ENCODE measurements at regions not wholly inside any gene's neighbourhood (a gene's known extent, or its start where the extent isn't known, plus 50 kb on each side); places are given as distances from the start of the nearest gene placed in this dataset.

DNA sequence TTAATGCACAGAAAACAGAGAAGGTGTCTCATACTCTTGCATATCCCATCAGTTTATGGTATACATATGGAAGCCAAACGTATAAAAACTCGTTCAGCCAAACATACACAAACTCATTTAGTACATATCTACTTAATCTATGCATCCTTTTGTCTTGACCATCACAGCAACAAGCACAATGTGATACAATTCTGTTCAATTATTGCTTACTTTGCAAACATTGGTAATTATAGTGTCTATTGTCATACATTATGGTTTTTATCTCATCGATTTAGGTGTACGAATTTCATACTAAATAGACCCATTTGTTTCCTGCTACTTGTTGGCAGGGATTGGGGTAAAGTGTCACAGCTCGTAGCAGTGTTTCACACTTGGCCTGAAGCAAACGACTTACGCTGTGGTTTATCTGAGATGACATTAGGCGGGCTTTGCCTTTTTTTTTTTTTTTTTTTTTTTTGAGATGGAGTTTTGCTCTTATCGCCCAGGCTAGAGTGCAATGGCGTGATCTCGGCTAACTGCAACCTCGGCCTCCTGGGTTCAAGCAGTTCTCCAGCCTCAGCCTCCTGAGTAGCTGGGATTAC lies 425.9 kb upstream of the JARID2 start:
- no peaks in the 10 kb centered on the region for H3K36me3 ChIP-seq (ENCODE audit: control insufficient read depth, insufficient read depth, low read length)
- H3K4me1 ChIP-seq (ENCODE audit: control insufficient read depth, extremely low read depth, insufficient read depth, low read length), result peaks cover 2% of the 10 kb centered on the region
- H3K4me3 ChIP-seq (replicated peaks in 1 of 4; ENCODE audit: control extremely low read depth in 1 of 4, insufficient read depth in 1 of 4, low read depth in 3 of 4, low read length in 4 of 4), result no peak overlapping the region
- no peaks in the 10 kb centered on the region for H4K20me1 ChIP-seq (ENCODE audit: control insufficient read depth, extremely low read depth, insufficient read depth, low read length)
- H2AFZ ChIP-seq (ENCODE audit: low read length), result no peak overlapping the region
- TF ChIP-seq, protein P1, sequence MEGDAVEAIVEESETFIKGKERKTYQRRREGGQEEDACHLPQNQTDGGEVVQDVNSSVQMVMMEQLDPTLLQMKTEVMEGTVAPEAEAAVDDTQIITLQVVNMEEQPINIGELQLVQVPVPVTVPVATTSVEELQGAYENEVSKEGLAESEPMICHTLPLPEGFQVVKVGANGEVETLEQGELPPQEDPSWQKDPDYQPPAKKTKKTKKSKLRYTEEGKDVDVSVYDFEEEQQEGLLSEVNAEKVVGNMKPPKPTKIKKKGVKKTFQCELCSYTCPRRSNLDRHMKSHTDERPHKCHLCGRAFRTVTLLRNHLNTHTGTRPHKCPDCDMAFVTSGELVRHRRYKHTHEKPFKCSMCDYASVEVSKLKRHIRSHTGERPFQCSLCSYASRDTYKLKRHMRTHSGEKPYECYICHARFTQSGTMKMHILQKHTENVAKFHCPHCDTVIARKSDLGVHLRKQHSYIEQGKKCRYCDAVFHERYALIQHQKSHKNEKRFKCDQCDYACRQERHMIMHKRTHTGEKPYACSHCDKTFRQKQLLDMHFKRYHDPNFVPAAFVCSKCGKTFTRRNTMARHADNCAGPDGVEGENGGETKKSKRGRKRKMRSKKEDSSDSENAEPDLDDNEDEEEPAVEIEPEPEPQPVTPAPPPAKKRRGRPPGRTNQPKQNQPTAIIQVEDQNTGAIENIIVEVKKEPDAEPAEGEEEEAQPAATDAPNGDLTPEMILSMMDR (conservative IDR thresholded peaks at IDR 0.05 in 1 of 2, IDR thresholded peaks at IDR 0.05 in 1 of 2; ENCODE audit: low read depth in 1 of 2, low read length in 2 of 2), result no peak
- no peak for TF ChIP-seq EZH2 (IDR thresholded peaks at IDR 0.05; ENCODE audit: low read length, missing control alignments)
- no peaks in the 10 kb centered on the region for H3K79me2 ChIP-seq (ENCODE audit: control insufficient read depth, insufficient read depth, low read length)
- no peak for DNase-seq (ENCODE audit: low read depth in 2 of 2)
- no peaks in the 10 kb centered on the region for H3K27me3 ChIP-seq (ENCODE audit: control insufficient read depth, insufficient read depth, low read length)
- H3K9ac ChIP-seq (ENCODE audit: insufficient read depth, low read length), result no peak overlapping the region
- no peaks in the 10 kb centered on the region for H3K9me3 ChIP-seq (ENCODE audit: control insufficient read depth, insufficient read depth, low read depth, low read length)
- no peak overlapping the region for H3K4me2 ChIP-seq (ENCODE audit: extremely low read depth, insufficient read depth, low read length)
- no peak overlapping the region for H3K27ac ChIP-seq (ENCODE audit: insufficient read depth, low read length)

GRCh38 chr6:14822012-14822553 lies 423.8 kb upstream of the JARID2 start:
- Histone ChIP-seq H3K27me3 (ENCODE audit: control insufficient read depth, insufficient read depth, low read length) (no peaks in the 10 kb centered on the region), H2AFZ (ENCODE audit: low read length) (no peak overlapping the region), H3K4me2 (ENCODE audit: extremely low read depth, insufficient read depth, low read length) (no peak overlapping the region), H3K36me3 (ENCODE audit: control insufficient read depth, insufficient read depth, low read length) (no peaks in the 10 kb centered on the region), H3K79me2 (ENCODE audit: control insufficient read depth, insufficient read depth, low read length) (no peaks in the 10 kb centered on the region), H4K20me1 (ENCODE audit: control insufficient read depth, extremely low read depth, insufficient read depth, low read length) (no peaks in the 10 kb centered on the region), H3K9ac (ENCODE audit: insufficient read depth, low read length) (no peak overlapping the region), H3K4me1 (ENCODE audit: control insufficient read depth, extremely low read depth, insufficient read depth, low read length) (peaks cover 2% of the 10 kb centered on the region), H3K9me3 (ENCODE audit: control insufficient read depth, insufficient read depth, low read depth, low read length) (no peaks in the 10 kb centered on the region), H3K4me3 (replicated peaks in 1 of 4; ENCODE audit: control extremely low read depth in 1 of 4, insufficient read depth in 1 of 4, low read depth in 3 of 4, low read length in 4 of 4) (no peak overlapping the region), H3K27ac (ENCODE audit: insufficient read depth, low read length) (no peak overlapping the region)
- DNase-seq (ENCODE audit: low read depth in 2 of 2), result no peak
- TF ChIP-seq, protein P1 (conservative IDR thresholded peaks at IDR 0.05 in 1 of 2, IDR thresholded peaks at IDR 0.05 in 1 of 2; ENCODE audit: low read depth in 1 of 2, low read length in 2 of 2), result no peak

GRCh38 chr6:14822679-14823078 lies 423.2 kb upstream of the JARID2 start:
- H2AFZ ChIP-seq (ENCODE audit: low read length), result no peak overlapping the region
- DNase-seq (ENCODE audit: low read depth in 2 of 2), result peak; percentile 44 to 50
- H3K9me3 ChIP-seq (ENCODE audit: control insufficient read depth, insufficient read depth, low read depth, low read length), result no peaks in the 10 kb centered on the region
- no peak overlapping the region for H3K4me3 ChIP-seq (replicated peaks in 1 of 4; ENCODE audit: control extremely low read depth in 1 of 4, insufficient read depth in 1 of 4, low read depth in 3 of 4, low read length in 4 of 4)
- H3K9ac ChIP-seq (ENCODE audit: insufficient read depth, low read length), result no peak overlapping the region
- H4K20me1 ChIP-seq (ENCODE audit: control insufficient read depth, extremely low read depth, insufficient read depth, low read length), result no peaks in the 10 kb centered on the region
- H3K4me1 ChIP-seq (ENCODE audit: control insufficient read depth, extremely low read depth, insufficient read depth, low read length), result peaks cover 2% of the 10 kb centered on the region
- H3K36me3 ChIP-seq (ENCODE audit: control insufficient read depth, insufficient read depth, low read length), result no peaks in the 10 kb centered on the region
- H3K27me3 ChIP-seq (ENCODE audit: control insufficient read depth, insufficient read depth, low read length), result no peaks in the 10 kb centered on the region
- no peak for TF ChIP-seq EZH2 (IDR thresholded peaks at IDR 0.05; ENCODE audit: low read length, missing control alignments)
- TF ChIP-seq, protein P1 (conservative IDR thresholded peaks at IDR 0.05 in 1 of 2, IDR thresholded peaks at IDR 0.05 in 1 of 2; ENCODE audit: low read depth in 1 of 2, low read length in 2 of 2), result no peak
- H3K4me2 ChIP-seq (ENCODE audit: extremely low read depth, insufficient read depth, low read length), result no peak overlapping the region
- H3K27ac ChIP-seq (ENCODE audit: insufficient read depth, low read length), result no peak overlapping the region
- no peaks in the 10 kb centered on the region for H3K79me2 ChIP-seq (ENCODE audit: control insufficient read depth, insufficient read depth, low read length)
